GM03348 (cell line): ENCODE measurements at regions not wholly inside any gene's neighbourhood (a gene's known extent, or its start where the extent isn't known, plus 50 kb on each side); places are given as distances from the start of the nearest gene placed in this dataset.

Source experiments
- DNase-seq: peaks from one replicate; pipeline ENCODE4 v3.0.0; 2012; ENCODE audit warnings: low spot score

DNA sequence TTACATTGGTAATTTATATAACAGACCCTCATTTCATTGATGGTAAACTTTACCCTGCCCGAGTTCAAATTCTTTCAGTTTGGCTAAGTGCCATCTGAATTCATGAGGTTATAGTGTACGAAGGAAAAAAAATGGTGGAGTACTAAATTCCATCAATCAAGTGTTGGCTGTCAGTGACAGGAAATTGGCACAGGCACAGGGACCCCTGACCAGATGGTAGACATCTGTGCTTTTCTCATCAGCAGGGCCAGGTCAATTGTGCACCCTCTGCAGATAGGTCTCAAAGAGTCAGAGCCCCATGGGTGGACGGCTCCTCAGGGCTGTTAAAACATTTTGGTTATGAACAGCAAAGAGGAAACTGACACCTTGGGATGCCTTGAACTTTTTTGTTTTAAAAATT is 439.2 kb downstream of the SETBP1 start:
- no peak for DNase-seq

- no peak for DNase-seq
Measured at GRCh38 chr18:45121146-45121545, 440.5 kb downstream of the SETBP1 start.

DNA sequence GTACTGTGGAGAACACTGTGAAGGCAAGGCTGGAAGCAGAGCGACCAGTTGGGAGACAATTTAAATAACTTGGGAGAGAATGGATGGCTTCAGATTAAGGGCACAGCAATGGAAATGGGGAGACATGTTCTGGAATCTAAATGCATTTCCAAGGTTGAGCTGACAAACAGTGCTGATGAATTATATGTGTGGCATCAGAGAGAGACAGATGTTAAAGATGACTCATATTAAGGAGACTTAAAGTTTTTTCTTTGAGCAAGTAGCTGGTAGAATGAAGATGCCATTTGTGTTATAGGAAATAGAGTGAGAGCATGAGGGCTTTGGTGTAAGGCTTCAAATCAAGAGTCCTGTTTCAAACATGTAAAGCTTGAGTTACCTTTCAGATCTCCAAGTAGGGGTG is 441.8 kb downstream of the SETBP1 start:
- no peak for DNase-seq

DNA sequence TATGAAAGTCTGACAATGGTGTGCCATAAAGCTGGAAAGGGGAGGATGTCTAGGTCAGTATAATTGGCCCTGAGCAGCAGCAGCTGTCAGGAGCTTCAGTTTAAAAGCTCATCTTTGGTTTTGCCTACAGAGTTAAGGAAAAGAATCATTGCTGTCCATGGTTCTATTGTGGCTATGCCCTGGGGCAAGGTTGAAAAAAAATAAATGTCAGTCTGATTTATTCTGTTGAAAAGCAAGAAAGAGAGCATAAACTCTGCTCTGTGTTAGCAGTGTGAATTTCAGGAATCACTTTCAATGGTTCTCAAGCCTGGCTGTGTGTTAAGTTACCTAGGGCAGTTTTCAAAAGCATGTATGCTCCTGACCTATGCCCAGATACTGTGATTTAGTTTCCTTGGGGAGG is 446.7 kb downstream of the SETBP1 start:
- no peak for DNase-seq

GRCh38 chr18:45133276-45133675 is 452.6 kb downstream of the SETBP1 start:
- no peak for DNase-seq

GRCh38 chr18:45136381-45137086 is 455.8 kb downstream of the SETBP1 start:
- DNase-seq: no peak

GRCh38 chr18:45137087-45137419 is 456.4 kb downstream of the SETBP1 start:
- DNase-seq: no peak

DNA sequence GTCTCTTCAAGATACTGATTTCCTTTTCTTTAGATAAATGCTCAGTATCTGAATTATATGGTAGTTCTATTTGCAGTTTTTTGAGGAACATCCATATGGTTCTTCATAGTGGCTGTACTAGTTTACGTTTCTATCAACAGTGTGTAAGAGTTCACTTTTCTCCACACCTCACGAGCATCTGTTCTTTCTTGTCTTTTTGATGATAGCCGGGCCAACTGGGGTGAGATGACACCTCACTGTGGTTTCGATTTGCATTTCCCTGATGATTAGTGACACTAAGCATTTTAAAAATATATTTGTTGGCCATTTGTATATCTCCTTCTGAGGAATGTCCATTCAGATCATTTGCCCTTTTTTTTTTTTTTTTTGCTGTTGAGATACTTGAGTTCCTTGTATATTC is 458.8 kb downstream of the SETBP1 start:
- DNase-seq: no peak

DNA sequence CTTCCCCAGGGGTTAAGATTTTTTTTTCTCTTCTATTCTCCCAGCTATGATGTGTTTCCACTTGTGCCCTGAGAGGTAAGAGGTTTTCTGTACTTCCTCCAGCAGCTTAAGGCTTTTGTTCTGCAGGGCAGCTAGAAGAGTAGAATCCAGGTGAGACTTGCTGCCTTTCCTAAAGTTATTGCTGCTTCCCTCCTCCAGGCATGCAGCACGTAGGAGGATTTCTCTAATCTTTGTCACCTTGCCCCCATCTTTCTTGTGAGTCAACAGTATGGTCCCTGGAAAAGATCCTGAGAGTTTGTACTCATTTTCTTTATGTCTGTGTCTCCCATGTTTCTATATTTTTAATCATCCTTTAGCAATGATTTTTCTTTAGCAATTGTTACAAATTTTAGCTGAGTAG is 462.2 kb downstream of the SETBP1 start:
- no peak for DNase-seq

GRCh38 chr18:45149712-45150111 is 465.6 kb upstream of the SLC14A2 start:
- DNase-seq: no peak

GRCh38 chr18:45151645-45152044 is 463.6 kb upstream of the SLC14A2 start:
- no peak for DNase-seq

GRCh38 chr18:45155526-45155925 is 459.8 kb upstream of the SLC14A2 start:
- DNase-seq: no peak

DNA sequence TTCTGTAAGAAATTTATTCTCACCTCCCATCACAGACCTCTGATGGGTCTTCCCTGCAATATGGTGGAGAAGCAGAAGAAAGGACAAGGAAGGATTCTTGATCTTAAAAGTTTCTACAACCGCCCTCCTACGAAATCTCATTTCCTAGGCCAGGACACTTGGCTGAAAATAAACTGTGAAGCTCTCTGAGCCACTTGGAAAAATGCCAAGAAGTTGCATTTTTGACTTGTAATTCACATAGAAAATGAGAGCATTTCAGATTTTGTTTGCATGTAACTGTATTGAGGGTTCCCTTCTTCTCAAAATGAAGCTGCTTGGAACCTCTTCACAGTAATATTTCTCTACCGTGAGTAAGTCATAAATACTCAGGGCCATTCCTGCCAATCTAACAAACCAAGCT is 458.3 kb upstream of the SLC14A2 start:
- no peak for DNase-seq

DNA sequence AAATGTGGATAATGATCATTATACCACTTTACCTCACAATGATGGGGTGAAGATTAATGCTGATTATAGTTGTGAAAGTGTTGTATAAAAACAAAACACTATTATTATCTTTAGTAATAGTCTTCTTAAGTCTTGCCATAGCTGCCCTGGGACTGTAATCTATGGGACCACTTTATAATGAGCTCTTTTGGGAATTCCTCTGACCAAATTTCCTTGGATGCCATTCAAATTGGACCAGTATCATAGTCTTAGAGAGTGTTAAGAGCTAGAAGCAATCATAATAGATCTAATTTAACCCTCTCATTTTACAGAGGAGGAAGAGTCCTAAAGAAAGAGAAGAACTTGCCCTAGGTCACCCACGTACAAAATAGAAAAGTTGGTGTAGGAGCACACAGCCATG is 457.7 kb upstream of the SLC14A2 start:
- DNase-seq: no peak

DNA sequence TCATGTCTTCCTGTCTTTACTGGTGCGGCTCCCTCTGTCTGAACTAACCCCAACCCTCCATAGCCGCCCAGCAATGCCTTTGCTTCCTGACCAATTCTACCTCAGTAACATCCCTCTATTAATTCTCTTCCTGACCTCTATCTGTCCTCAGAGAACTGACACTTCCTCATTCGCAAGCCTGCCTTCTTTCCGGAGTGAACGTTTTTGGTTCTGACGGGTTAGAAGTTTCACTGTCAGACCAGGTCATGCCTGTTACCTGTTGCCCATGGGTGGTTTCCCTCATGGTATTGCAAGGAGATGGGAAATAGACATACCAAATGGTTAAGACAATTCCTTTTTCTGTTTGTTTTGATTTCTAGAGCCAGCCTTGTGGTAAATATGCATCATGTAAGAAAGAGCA is 453.4 kb upstream of the SLC14A2 start:
- no peak for DNase-seq

DNA sequence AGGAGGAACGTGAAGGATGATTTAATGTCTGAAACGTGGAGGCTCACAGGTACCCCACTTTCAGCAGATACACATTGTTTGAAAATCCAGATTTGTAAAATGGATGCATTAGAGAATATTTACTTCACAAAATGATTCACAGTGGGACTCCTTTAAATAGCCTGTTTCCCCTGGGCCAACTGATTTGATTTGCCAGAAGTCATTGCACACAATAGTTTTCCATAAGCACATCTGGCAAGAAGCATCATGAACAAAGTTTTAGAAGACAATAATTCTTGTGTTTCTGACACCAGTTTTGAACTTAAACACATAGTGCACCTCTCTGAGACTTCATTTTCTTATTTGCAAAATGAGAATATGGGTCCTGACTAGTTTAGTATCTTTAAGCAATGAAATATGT is 451.4 kb upstream of the SLC14A2 start:
- DNase-seq: no peak

DNA sequence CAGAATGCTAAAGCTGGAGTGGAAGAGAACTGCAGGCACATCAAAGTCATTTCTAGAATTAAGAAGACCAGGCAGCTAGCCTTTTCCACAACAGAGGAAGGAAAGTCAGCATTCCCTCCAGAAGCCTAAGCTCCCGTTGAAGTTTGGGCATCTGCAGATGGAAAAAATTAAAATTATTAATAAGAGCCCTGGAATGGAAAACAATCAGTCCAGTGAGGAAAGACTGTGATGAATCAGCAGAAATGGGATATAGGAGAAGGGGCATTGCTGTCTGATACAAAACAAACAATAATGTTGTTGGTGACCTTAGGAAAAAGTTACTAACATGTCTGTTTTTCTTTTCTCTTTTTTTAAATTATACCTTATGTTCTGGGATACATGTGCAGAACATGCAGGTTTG is 450.7 kb upstream of the SLC14A2 start:
- peak; percentile 49 for DNase-seq

GRCh38 chr18:45165176-45165713 is 450.0 kb upstream of the SLC14A2 start:
- DNase-seq: no peak

DNA sequence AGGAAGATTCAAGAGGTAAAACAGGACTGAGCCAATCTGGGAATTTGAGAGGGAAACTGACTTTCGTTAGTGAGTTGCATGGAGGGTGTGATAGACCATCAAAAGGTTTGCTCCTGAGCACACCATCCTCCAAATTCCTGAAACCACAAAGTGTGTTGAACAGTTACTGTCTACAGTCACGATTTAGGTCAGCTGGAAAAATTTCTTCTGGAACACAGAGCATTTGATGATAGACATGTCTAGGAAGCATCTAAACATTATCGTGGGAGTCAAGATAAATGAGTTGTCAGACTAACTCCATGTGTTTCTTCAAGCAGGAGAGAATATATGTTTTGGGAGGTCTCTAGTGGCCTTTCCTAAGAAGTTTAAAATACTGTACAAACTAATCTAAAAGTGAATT is 449.4 kb upstream of the SLC14A2 start:
- no peak for DNase-seq

DNA sequence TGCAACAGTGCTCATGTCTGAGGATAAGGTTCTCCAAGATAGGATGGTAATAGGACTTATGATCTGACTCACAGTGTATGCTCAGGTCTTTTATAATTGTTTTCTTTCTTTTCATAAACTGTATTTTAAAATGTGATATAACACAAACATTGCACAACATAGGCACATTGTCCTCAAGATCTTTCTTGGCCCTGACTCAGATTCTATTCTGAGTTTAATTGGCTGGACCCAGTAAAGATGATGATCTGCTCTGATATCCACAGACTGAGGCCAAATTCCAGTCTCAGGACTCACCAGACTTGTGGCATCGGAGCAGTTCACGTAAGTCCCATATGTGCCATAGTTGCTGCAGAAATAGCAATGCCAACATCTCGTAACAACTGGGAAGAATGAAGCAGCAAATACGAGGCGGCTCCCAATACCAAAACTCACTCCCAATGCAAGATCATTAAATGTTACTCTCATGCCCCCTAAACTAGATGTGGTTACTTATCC is 448.9 kb upstream of the SLC14A2 start:
- peak; percentile 75 for DNase-seq

DNA sequence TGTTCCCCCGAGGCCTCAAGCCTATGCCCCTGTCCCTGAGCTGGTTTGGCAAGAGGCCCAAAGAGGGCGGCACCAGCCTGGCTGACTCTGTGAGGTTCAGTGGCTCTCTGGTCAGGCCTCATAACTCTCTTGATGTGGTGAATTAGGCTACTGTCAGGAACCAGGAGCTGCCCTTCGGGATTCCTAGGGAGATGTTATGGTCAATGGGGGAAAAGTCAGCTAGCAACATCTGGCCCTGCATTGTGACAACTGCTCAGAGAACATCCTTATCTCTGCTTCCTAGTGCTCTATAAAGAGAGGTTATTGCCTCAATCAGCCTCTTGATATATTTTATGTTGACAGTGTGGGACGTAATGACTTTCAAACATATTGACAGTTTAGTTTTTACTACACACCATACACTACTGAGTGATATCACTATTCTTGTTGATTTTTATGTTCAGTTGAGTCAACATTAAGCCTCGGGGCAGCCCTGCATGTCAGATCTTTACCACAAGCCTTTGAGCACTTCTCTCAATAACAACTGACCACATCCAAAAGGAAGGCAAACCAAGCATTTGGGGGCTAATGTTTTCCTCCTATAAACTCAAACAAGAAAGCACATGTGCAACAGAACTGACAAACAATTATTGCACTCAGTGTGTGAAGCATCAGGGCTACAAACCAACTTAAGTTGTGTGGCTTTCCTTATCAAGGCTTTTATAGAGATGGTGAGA is 448.3 kb upstream of the SLC14A2 start:
- peak; percentile 9 for DNase-seq

GRCh38 chr18:45167631-45168280 is 447.5 kb upstream of the SLC14A2 start:
- peak; percentile 19 for DNase-seq
